Adrenal gland (tissue), 5 donors: ENCODE measurements at regions not wholly inside any gene's neighbourhood (a gene's known extent, or its start where the extent isn't known, plus 50 kb on each side); places are given as distances from the start of the nearest gene placed in this dataset.

ENCODE experiments used
- POLR2A ChIP-seq, 2 donors: fragments of 450-650 bp; IDR thresholded peaks; one replicate each; pipeline ENCODE4 v1.6.1; 2017; ENCODE audit warnings: antibody characterized with exemption in 2 of 2, mild to moderate bottlenecking in 2 of 2, moderate library complexity in 1 of 2
- TF ChIP-seq, protein P1 (sequence below), 6 experiments: fragments of 450-650 bp in 4 of 6; fragments of 200-600 bp in 2 of 6; sonication (generic) in 1 of 6; IDR thresholded peaks; 1 replicate in 5 of 6; 2 replicates in 1 of 6; pipeline versions ENCODE4 v1.5.1 to v1.8.0; 2016 to 2021; ENCODE audit warnings: antibody characterized with exemption in 6 of 6, mild to moderate bottlenecking in 2 of 6, moderate library complexity in 1 of 6
- donor health status: DM: no; HTN: no; CAD: no.

DNA sequence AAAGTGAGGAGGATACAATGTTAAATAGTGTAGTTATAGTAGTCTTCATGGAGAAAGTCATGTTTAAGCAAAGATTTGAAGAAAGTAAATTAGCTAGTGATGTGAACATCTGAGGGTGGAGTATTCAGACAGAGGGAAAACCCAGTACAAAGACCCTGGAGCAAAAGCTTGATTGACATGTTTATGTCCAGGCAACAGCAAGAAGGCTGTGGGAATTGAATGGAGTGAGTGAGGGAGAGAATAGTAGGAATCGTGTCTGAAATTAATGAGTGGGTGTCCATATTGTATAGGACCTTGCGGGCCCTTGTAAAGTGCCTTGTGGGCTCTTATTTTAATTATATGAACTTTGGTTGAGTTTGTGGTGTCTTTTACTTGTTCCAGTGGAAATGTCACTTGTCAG, 424.1 kb upstream of the KIRREL3 start:
- TF ChIP-seq, protein P1, sequence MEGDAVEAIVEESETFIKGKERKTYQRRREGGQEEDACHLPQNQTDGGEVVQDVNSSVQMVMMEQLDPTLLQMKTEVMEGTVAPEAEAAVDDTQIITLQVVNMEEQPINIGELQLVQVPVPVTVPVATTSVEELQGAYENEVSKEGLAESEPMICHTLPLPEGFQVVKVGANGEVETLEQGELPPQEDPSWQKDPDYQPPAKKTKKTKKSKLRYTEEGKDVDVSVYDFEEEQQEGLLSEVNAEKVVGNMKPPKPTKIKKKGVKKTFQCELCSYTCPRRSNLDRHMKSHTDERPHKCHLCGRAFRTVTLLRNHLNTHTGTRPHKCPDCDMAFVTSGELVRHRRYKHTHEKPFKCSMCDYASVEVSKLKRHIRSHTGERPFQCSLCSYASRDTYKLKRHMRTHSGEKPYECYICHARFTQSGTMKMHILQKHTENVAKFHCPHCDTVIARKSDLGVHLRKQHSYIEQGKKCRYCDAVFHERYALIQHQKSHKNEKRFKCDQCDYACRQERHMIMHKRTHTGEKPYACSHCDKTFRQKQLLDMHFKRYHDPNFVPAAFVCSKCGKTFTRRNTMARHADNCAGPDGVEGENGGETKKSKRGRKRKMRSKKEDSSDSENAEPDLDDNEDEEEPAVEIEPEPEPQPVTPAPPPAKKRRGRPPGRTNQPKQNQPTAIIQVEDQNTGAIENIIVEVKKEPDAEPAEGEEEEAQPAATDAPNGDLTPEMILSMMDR (IDR thresholded peaks at IDR 0.05): no peak
- no peak for TF ChIP-seq POLR2A (IDR thresholded peaks at IDR 0.05)
